ENCODE measurements at regions not wholly inside any gene's neighbourhood (a gene's known extent, or its start where the extent isn't known, plus 50 kb on each side); places are given as distances from the start of the nearest gene placed in this dataset.

- Histone ChIP-seq H3K9ac (ENCODE audit: low read depth, low read length) (no peak overlapping the region), H3K4me3 (ENCODE audit: low read length) (no peak overlapping the region), H3K27ac (ENCODE audit: low read depth, low read length) (no peak overlapping the region), H3K27me3 (ENCODE audit: insufficient read depth, low read length) (no peaks in the 10 kb centered on the region), H3K9me3 (ENCODE audit: insufficient read depth, low read depth, low read length) (no peaks in the 10 kb centered on the region), H3K4me1 (ENCODE audit: insufficient read depth, low read length) (no peaks in the 10 kb centered on the region), H3K36me3 (ENCODE audit: insufficient read depth, low read length) (no peaks in the 10 kb centered on the region)
- 95% methylated on average over 5 of the region's 5 CpGs for WGBS
These were observed 360.3 kb downstream of the FBXO15 start for GRCh38 chr18:73787316-73787715.

- H3K4me1 ChIP-seq (ENCODE audit: insufficient read depth, low read length), result peaks cover 5% of the 10 kb centered on the region
- no peak overlapping the region for H3K4me3 ChIP-seq (ENCODE audit: low read length)
- H3K36me3 ChIP-seq (ENCODE audit: insufficient read depth, low read length), result no peaks in the 10 kb centered on the region
- H3K27me3 ChIP-seq (ENCODE audit: insufficient read depth, low read length), result no peaks in the 10 kb centered on the region
- H3K9me3 ChIP-seq (ENCODE audit: insufficient read depth, low read depth, low read length), result no peaks in the 10 kb centered on the region
- WGBS, result 92% methylated on average over 1 of the region's 1 CpG
- H3K27ac ChIP-seq (ENCODE audit: low read depth, low read length), result no peak overlapping the region
- H3K9ac ChIP-seq (ENCODE audit: low read depth, low read length), result no peak overlapping the region
These were observed 362.3 kb downstream of the FBXO15 start for GRCh38 chr18:73785300-73785699.

GRCh38 chr18:73784853-73785252 lies 362.8 kb downstream of the FBXO15 start:
- Histone ChIP-seq H3K4me3 (ENCODE audit: low read length) (no peak overlapping the region), H3K9ac (ENCODE audit: low read depth, low read length) (no peak overlapping the region), H3K27me3 (ENCODE audit: insufficient read depth, low read length) (no peaks in the 10 kb centered on the region), H3K9me3 (ENCODE audit: insufficient read depth, low read depth, low read length) (no peaks in the 10 kb centered on the region), H3K4me1 (ENCODE audit: insufficient read depth, low read length) (peaks cover 10% of the 10 kb centered on the region), H3K36me3 (ENCODE audit: insufficient read depth, low read length) (no peaks in the 10 kb centered on the region), H3K27ac (ENCODE audit: low read depth, low read length) (no peak overlapping the region)
- 95% methylated on average over 8 of the region's 8 CpGs for WGBS

- Histone ChIP-seq H3K27ac (ENCODE audit: low read depth, low read length) (no peak overlapping the region), H3K9ac (ENCODE audit: low read depth, low read length) (no peak overlapping the region), H3K27me3 (ENCODE audit: insufficient read depth, low read length) (no peaks in the 10 kb centered on the region), H3K36me3 (ENCODE audit: insufficient read depth, low read length) (no peaks in the 10 kb centered on the region), H3K4me1 (ENCODE audit: insufficient read depth, low read length) (peaks cover 11% of the 10 kb centered on the region), H3K9me3 (ENCODE audit: insufficient read depth, low read depth, low read length) (no peaks in the 10 kb centered on the region), H3K4me3 (ENCODE audit: low read length) (no peak overlapping the region)
- 94% methylated on average over 6 of the region's 6 CpGs for WGBS
These were observed 365.2 kb downstream of the FBXO15 start for GRCh38 chr18:73782405-73782804.

GRCh38 chr18:73780218-73780617 lies 367.4 kb downstream of the FBXO15 start:
- H3K27me3 ChIP-seq (ENCODE audit: insufficient read depth, low read length), result no peaks in the 10 kb centered on the region
- H3K36me3 ChIP-seq (ENCODE audit: insufficient read depth, low read length), result no peaks in the 10 kb centered on the region
- no peak overlapping the region for H3K9ac ChIP-seq (ENCODE audit: low read depth, low read length)
- no peak overlapping the region; the same call in 1 of the 2 replicates for H3K27ac ChIP-seq (ENCODE audit: low read depth, low read length)
- no peaks in the 10 kb centered on the region for H3K9me3 ChIP-seq (ENCODE audit: insufficient read depth, low read depth, low read length)
- peaks cover 11% of the 10 kb centered on the region for H3K4me1 ChIP-seq (ENCODE audit: insufficient read depth, low read length)
- no peak overlapping the region for H3K4me3 ChIP-seq (ENCODE audit: low read length)
- WGBS, result 65% methylated on average over 7 of the region's 7 CpGs

GRCh38 chr18:73778032-73778359 lies 369.6 kb downstream of the FBXO15 start:
- Histone ChIP-seq H3K4me1 (ENCODE audit: insufficient read depth, low read length) (peaks cover 11% of the 10 kb centered on the region), H3K27ac (ENCODE audit: low read depth, low read length) (no peak overlapping the region), H3K9ac (ENCODE audit: low read depth, low read length) (no peak overlapping the region), H3K4me3 (ENCODE audit: low read length) (no peak overlapping the region), H3K9me3 (ENCODE audit: insufficient read depth, low read depth, low read length) (no peaks in the 10 kb centered on the region), H3K27me3 (ENCODE audit: insufficient read depth, low read length) (no peaks in the 10 kb centered on the region), H3K36me3 (ENCODE audit: insufficient read depth, low read length) (no peaks in the 10 kb centered on the region)
- 93% methylated on average over 1 of the region's 2 CpGs for WGBS

GRCh38 chr18:73777356-73778031 lies 370.1 kb downstream of the FBXO15 start:
- Histone ChIP-seq H3K9me3 (ENCODE audit: insufficient read depth, low read depth, low read length) (no peaks in the 10 kb centered on the region), H3K27ac (ENCODE audit: low read depth, low read length) (no peak overlapping the region), H3K27me3 (ENCODE audit: insufficient read depth, low read length) (no peaks in the 10 kb centered on the region), H3K4me1 (ENCODE audit: insufficient read depth, low read length) (peaks cover 11% of the 10 kb centered on the region), H3K4me3 (ENCODE audit: low read length) (no peak overlapping the region), H3K36me3 (ENCODE audit: insufficient read depth, low read length) (no peaks in the 10 kb centered on the region), H3K9ac (ENCODE audit: low read depth, low read length) (no peak overlapping the region)
- WGBS, result 88% methylated on average over 1 of the region's 1 CpG

- Histone ChIP-seq H3K27ac (ENCODE audit: low read depth, low read length) (no peak overlapping the region), H3K9ac (ENCODE audit: low read depth, low read length) (no peak overlapping the region), H3K27me3 (ENCODE audit: insufficient read depth, low read length) (no peaks in the 10 kb centered on the region), H3K36me3 (ENCODE audit: insufficient read depth, low read length) (no peaks in the 10 kb centered on the region), H3K9me3 (ENCODE audit: insufficient read depth, low read depth, low read length) (no peaks in the 10 kb centered on the region), H3K4me3 (ENCODE audit: low read length) (no peak overlapping the region), H3K4me1 (ENCODE audit: insufficient read depth, low read length) (0 out of 2 replicates have a peak, but pooled peaks cover 2% of the 10 kb centered on the region)
- 90% methylated on average over 17 of the region's 17 CpGs for WGBS
These were observed 372.7 kb downstream of the FBXO15 start for GRCh38 chr18:73774811-73775509.

GRCh38 chr18:73768043-73768442 lies 379.6 kb downstream of the FBXO15 start:
- Histone ChIP-seq H3K4me3 (ENCODE audit: low read length) (no peak overlapping the region), H3K9ac (ENCODE audit: low read depth, low read length) (no peak overlapping the region), H3K27ac (ENCODE audit: low read depth, low read length) (no peak overlapping the region), H3K36me3 (ENCODE audit: insufficient read depth, low read length) (no peaks in the 10 kb centered on the region), H3K9me3 (ENCODE audit: insufficient read depth, low read depth, low read length) (no peaks in the 10 kb centered on the region), H3K4me1 (ENCODE audit: insufficient read depth, low read length) (no peaks in the 10 kb centered on the region), H3K27me3 (ENCODE audit: insufficient read depth, low read length) (no peaks in the 10 kb centered on the region)
- WGBS, result 95% methylated on average over 6 of the region's 6 CpGs

- Histone ChIP-seq H3K9me3 (ENCODE audit: insufficient read depth, low read depth, low read length) (no peaks in the 10 kb centered on the region), H3K27ac (ENCODE audit: low read depth, low read length) (no peak overlapping the region), H3K4me1 (ENCODE audit: insufficient read depth, low read length) (no peaks in the 10 kb centered on the region), H3K36me3 (ENCODE audit: insufficient read depth, low read length) (no peaks in the 10 kb centered on the region), H3K4me3 (ENCODE audit: low read length) (no peak overlapping the region), H3K27me3 (ENCODE audit: insufficient read depth, low read length) (no peaks in the 10 kb centered on the region), H3K9ac (ENCODE audit: low read depth, low read length) (no peak overlapping the region)
- 88% methylated on average over 8 of the region's 8 CpGs for WGBS
These were observed 380.6 kb downstream of the FBXO15 start for GRCh38 chr18:73766910-73767515.

- Histone ChIP-seq H3K9me3 (ENCODE audit: insufficient read depth, low read depth, low read length) (no peaks in the 10 kb centered on the region), H3K36me3 (ENCODE audit: insufficient read depth, low read length) (no peaks in the 10 kb centered on the region), H3K27me3 (ENCODE audit: insufficient read depth, low read length) (no peaks in the 10 kb centered on the region), H3K4me1 (ENCODE audit: insufficient read depth, low read length) (no peaks in the 10 kb centered on the region), H3K9ac (ENCODE audit: low read depth, low read length) (no peak overlapping the region), H3K27ac (ENCODE audit: low read depth, low read length) (no peak overlapping the region), H3K4me3 (ENCODE audit: low read length) (no peak overlapping the region)
- WGBS, result 93% methylated on average over 1 of the region's 2 CpGs
These were observed 389.2 kb downstream of the FBXO15 start for GRCh38 chr18:73758446-73758845.
